ENCODE measurements at regions not wholly inside any gene's neighbourhood (a gene's known extent, or its start where the extent isn't known, plus 50 kb on each side); places are given as distances from the start of the nearest gene placed in this dataset.
A peak's percentile ranks its signal among the peaks of the same experiment; 100 is the strongest.

DNA sequence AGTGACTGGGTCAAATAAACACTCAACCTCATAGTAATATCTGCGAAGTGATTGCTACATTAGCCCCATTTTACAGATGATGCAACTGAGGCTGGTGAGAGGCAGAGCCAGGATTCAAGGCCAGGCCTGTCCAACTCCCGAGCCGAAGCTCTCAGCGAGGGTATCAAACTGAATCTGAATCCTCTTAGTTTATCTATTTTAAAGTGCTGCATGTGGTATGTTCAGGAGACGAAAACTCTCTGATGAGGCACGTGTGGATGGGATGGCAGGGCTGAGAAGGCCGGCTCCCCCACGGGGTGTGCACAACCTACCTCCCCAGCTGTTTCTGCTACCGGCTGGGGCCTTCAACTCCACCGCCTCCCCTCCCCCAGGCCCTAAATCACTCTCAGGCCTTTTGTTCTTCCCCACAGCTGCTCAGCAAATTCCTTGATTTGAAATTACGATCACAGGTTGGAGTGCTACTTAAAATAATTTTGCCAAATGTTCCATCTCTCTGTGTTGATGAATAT, 171.8 kb downstream of the TOMM20 start:
- H3K9me1 ChIP-seq (ENCODE audit: control insufficient read depth, insufficient read depth, low read length): no peaks in the 10 kb centered on the region
- peak; percentile 26 for ATAC-seq
- POLR2A ChIA-PET: interaction anchor here (1.0 to 3.1 kb wide), 5 partner anchors 9 to 19 kb away, joined by 3 to 11 read pairs (median 7); no protein-coding TSS in a partner anchor
- peak overlapping the region; percentile 9 to 73; a peak in 2 of 4 replicates for H3K9ac ChIP-seq (ENCODE audit: insufficient read depth in 1 of 2, low read depth in 2 of 2, low read length in 2 of 2)
- H3K36me3 ChIP-seq (ENCODE audit: control insufficient read depth, insufficient read depth, low read length): no peaks in the 10 kb centered on the region
- FAIRE-seq: no peak
- peak overlapping the region; percentile 84 for H3K27ac ChIP-seq (ENCODE audit: extremely low read depth, low read depth, low read length)
- no peaks in the 10 kb centered on the region for H3K27me3 ChIP-seq (ENCODE audit: control insufficient read depth in 2 of 2, insufficient read depth in 2 of 2, low read length in 2 of 2)
- no TSS peak for BruUV-seq (replicated peaks)
- DNase-seq (ENCODE audit: extremely low read depth in 1 of 4, low spot score in 3 of 4): peak; percentile 68 to 81 (median 74)
- H3K4me2 ChIP-seq (ENCODE audit: insufficient read depth, low read length): no peak overlapping the region; the same call in 1 of the 2 replicates
- in situ Hi-C loops (cut with MboI): no loop called here
- H3K79me2 ChIP-seq (ENCODE audit: control insufficient read depth, insufficient read depth, low read length): no peaks in the 10 kb centered on the region
- intact Hi-C loops (cut with micrococcal nuclease): loop anchor here (5.0 kb wide), 1 partner anchor 235 kb away; no protein-coding TSS in a partner anchor
- H3K4me3 ChIP-seq: no peak overlapping the region
- CTCF ChIA-PET (ENCODE audit: low intra/inter-chr PET ratio): no interaction called here
- no peaks in the 10 kb centered on the region for H4K20me1 ChIP-seq (replicated peaks; ENCODE audit: control insufficient read depth, insufficient read depth, low read length)
- H3K9me3 ChIP-seq (replicated peaks; ENCODE audit: control insufficient read depth, insufficient read depth, low read depth, low read length): no peaks in the 10 kb centered on the region
- H2AFZ ChIP-seq (ENCODE audit: low read depth, low read length): peak overlapping the region; percentile 87
- WGBS (ENCODE audit: insufficient coverage, low coverage, missing lambda C conversion rate): 34% methylated on average over 11 of the region's 11 CpGs
- peaks cover 41 to 67% of the 10 kb centered on the region in 2 experiments for H3K4me1 ChIP-seq (replicated peaks in 1 of 2; ENCODE audit: control insufficient read depth in 2 of 2, insufficient read depth in 2 of 2, low read length in 2 of 2)
- TF ChIP-seq KLF6 (CRISPR knock-in tag; IDR thresholded peaks at IDR 0.05; ENCODE audit: borderline replicate concordance): 0 out of 2 replicates have a peak, but pooled peaks have one; percentile 17
- TF ChIP-seq, protein P1, sequence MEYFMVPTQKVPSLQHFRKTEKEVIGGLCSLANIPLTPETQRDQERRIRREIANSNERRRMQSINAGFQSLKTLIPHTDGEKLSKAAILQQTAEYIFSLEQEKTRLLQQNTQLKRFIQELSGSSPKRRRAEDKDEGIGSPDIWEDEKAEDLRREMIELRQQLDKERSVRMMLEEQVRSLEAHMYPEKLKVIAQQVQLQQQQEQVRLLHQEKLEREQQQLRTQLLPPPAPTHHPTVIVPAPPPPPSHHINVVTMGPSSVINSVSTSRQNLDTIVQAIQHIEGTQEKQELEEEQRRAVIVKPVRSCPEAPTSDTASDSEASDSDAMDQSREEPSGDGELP (CRISPR knock-in tag; IDR thresholded peaks at IDR 0.05; ENCODE audit: borderline replicate concordance): peak; percentile 94
- no peak; the same call in 1 of the 2 replicates for TF ChIP-seq SMAD4 (CRISPR knock-in tag; conservative IDR thresholded peaks at IDR 0.05)
- no peak for TF ChIP-seq MECOM (CRISPR knock-in tag; IDR thresholded peaks at IDR 0.05)
- peak; percentile 59 for TF ChIP-seq DACH1 (IDR thresholded peaks at IDR 0.05; ENCODE audit: partially characterized antibody)
- TF ChIP-seq, protein P2, sequence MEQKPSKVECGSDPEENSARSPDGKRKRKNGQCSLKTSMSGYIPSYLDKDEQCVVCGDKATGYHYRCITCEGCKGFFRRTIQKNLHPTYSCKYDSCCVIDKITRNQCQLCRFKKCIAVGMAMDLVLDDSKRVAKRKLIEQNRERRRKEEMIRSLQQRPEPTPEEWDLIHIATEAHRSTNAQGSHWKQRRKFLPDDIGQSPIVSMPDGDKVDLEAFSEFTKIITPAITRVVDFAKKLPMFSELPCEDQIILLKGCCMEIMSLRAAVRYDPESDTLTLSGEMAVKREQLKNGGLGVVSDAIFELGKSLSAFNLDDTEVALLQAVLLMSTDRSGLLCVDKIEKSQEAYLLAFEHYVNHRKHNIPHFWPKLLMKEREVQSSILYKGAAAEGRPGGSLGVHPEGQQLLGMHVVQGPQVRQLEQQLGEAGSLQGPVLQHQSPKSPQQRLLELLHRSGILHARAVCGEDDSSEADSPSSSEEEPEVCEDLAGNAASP (IDR thresholded peaks at IDR 0.05): no peak
- peak; percentile 90 for TF ChIP-seq CBX1 (IDR thresholded peaks at IDR 0.05; ENCODE audit: low read depth)
- peak; percentile 3 for TF ChIP-seq ZFP36 (IDR thresholded peaks at IDR 0.05; ENCODE audit: low read depth, low read length, partially characterized antibody)
- no peak for TF ChIP-seq TGIF2 (CRISPR knock-in tag; IDR thresholded peaks at IDR 0.05)
- TF ChIP-seq, protein P3, sequence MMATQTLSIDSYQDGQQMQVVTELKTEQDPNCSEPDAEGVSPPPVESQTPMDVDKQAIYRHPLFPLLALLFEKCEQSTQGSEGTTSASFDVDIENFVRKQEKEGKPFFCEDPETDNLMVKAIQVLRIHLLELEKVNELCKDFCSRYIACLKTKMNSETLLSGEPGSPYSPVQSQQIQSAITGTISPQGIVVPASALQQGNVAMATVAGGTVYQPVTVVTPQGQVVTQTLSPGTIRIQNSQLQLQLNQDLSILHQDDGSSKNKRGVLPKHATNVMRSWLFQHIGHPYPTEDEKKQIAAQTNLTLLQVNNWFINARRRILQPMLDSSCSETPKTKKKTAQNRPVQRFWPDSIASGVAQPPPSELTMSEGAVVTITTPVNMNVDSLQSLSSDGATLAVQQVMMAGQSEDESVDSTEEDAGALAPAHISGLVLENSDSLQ (IDR thresholded peaks at IDR 0.05): peak; percentile 64
- 0 out of 2 replicates have a peak, but pooled peaks have one; percentile 37 for TF ChIP-seq CEBPG (CRISPR knock-in tag; IDR thresholded peaks at IDR 0.05)
- TF ChIP-seq CEBPG (tag; conservative IDR thresholded peaks at IDR 0.05 in 1 of 2, IDR thresholded peaks at IDR 0.05 in 1 of 2): peak in 1 of 2 experiments; percentile 56; a peak in 2 of 4 replicates
- peak; percentile 85 for TF ChIP-seq MEIS2 (IDR thresholded peaks at IDR 0.05; ENCODE audit: partially characterized antibody)
- TF ChIP-seq, protein P4, sequence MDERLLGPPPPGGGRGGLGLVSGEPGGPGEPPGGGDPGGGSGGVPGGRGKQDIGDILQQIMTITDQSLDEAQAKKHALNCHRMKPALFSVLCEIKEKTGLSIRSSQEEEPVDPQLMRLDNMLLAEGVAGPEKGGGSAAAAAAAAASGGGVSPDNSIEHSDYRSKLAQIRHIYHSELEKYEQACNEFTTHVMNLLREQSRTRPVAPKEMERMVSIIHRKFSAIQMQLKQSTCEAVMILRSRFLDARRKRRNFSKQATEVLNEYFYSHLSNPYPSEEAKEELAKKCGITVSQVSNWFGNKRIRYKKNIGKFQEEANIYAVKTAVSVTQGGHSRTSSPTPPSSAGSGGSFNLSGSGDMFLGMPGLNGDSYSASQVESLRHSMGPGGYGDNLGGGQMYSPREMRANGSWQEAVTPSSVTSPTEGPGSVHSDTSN (CRISPR knock-in tag; IDR thresholded peaks at IDR 0.05; ENCODE audit: low read depth): no peak
- TF ChIP-seq, protein P4 (tag; conservative IDR thresholded peaks at IDR 0.05; ENCODE audit: low read depth): peak; percentile 80
- no peak for TF ChIP-seq ZNF133 (CRISPR knock-in tag; IDR thresholded peaks at IDR 0.05)
- no peak for TF ChIP-seq CHCHD3 (CRISPR knock-in tag; IDR thresholded peaks at IDR 0.05)
- peak; percentile 40; the same call in 1 of the 2 replicates for TF ChIP-seq ZSCAN32 (CRISPR knock-in tag; IDR thresholded peaks at IDR 0.05)

All from K562 (cell line).